KMS-11 (cell line): ENCODE measurements at regions not wholly inside any gene's neighbourhood (a gene's known extent, or its start where the extent isn't known, plus 50 kb on each side); places are given as distances from the start of the nearest gene placed in this dataset.

ENCODE experiments used
- H2AFZ ChIP-seq: fragments of 200-600 bp; sonication (generic); 2 replicates; pipeline ENCODE4 v1.6.1; 2016; ENCODE audit warnings: antibody characterized with exemption, mixed run types, low read depth
- H3K27ac ChIP-seq: fragments of 200-600 bp; sonication (generic); 2 replicates; pipeline ENCODE4 v1.6.1; 2016; ENCODE audit warnings: mild to moderate bottlenecking, mixed run types
- H3K27me3 ChIP-seq: fragments of 200-600 bp; sonication (generic); 2 replicates; pipeline ENCODE4 v1.6.1; 2017; ENCODE audit warnings: mild to moderate bottlenecking, low read depth, mixed run types, moderate library complexity; ENCODE audit not compliant: insufficient read depth
- H3K36me3 ChIP-seq: fragments of 200-600 bp; sonication (generic); 2 replicates; pipeline ENCODE4 v1.6.1; 2017; ENCODE audit warnings: mild to moderate bottlenecking, mixed run types; ENCODE audit not compliant: insufficient read depth
- H3K4me1 ChIP-seq: fragments of 200-600 bp; sonication (generic); 2 replicates; pipeline ENCODE4 v1.6.1; 2016; ENCODE audit warnings: mild to moderate bottlenecking, low read depth, mixed run types; ENCODE audit not compliant: poor library complexity, severe bottlenecking
- H3K4me2 ChIP-seq: fragments of 200-600 bp; sonication (generic); 2 replicates; pipeline ENCODE4 v1.7.0; 2016; ENCODE audit warnings: mild to moderate bottlenecking, mixed run types
- H3K4me3 ChIP-seq: fragments of 200-600 bp; sonication (generic); IDR thresholded peaks from 2 replicates; pipeline ENCODE4 v1.6.1; 2017; ENCODE audit warnings: low read depth, low read length, mixed read lengths; ENCODE audit not compliant: insufficient read depth
- H3K79me2 ChIP-seq: fragments of 200-600 bp; sonication (generic); 2 replicates; pipeline ENCODE4 v1.6.1; 2016; ENCODE audit warnings: low read depth, mixed run types; ENCODE audit not compliant: insufficient read depth
- H3K9ac ChIP-seq: fragments of 200-600 bp; sonication (generic); 2 replicates; pipeline ENCODE4 v1.6.1; 2016; ENCODE audit warnings: mild to moderate bottlenecking, mixed run types
- H4K20me1 ChIP-seq: fragments of 200-600 bp; sonication (generic); 2 replicates; pipeline ENCODE4 v1.6.1; 2016; ENCODE audit warnings: mild to moderate bottlenecking, mixed run types; ENCODE audit not compliant: insufficient read depth
- TF ChIP-seq, protein P1 (sequence below): fragments of 200-600 bp; sonication (generic); conservative IDR thresholded peaks from 2 replicates; pipeline ENCODE4 v1.6.1; 2017; ENCODE audit warnings: low read depth, mild to moderate bottlenecking, antibody characterized with exemption, low read length, moderate library complexity, mixed read lengths

DNA sequence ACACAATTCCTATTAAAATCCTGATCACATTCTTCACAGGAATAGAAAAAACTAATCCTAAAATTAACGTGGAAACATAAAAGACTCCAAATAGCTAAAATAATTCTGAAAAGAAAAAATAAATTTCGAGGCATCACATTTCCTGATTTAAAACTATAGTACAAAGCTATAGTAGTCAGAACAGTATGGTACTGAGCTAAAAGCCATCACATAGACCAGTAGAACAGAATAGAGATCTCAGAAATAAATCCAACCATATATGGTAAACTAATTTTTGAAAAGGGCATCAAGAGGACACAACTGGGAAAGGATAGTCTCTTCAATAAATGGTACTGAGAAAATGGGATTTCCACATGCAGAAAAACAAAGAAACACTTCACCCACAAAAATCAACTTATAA, 125.2 kb upstream of the DAAM1 start:
- Histone ChIP-seq H3K27me3 (no peaks in the 10 kb centered on the region), H4K20me1 (no peaks in the 10 kb centered on the region), H3K4me3 (no peak overlapping the region), H2AFZ (no peak overlapping the region), H3K4me1 (no peaks in the 10 kb centered on the region), H3K9ac (no peak overlapping the region), H3K79me2 (no peaks in the 10 kb centered on the region), H3K36me3 (no peaks in the 10 kb centered on the region), H3K4me2 (no peak overlapping the region), H3K27ac (no peak overlapping the region)
- TF ChIP-seq, protein P1, sequence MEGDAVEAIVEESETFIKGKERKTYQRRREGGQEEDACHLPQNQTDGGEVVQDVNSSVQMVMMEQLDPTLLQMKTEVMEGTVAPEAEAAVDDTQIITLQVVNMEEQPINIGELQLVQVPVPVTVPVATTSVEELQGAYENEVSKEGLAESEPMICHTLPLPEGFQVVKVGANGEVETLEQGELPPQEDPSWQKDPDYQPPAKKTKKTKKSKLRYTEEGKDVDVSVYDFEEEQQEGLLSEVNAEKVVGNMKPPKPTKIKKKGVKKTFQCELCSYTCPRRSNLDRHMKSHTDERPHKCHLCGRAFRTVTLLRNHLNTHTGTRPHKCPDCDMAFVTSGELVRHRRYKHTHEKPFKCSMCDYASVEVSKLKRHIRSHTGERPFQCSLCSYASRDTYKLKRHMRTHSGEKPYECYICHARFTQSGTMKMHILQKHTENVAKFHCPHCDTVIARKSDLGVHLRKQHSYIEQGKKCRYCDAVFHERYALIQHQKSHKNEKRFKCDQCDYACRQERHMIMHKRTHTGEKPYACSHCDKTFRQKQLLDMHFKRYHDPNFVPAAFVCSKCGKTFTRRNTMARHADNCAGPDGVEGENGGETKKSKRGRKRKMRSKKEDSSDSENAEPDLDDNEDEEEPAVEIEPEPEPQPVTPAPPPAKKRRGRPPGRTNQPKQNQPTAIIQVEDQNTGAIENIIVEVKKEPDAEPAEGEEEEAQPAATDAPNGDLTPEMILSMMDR, result no peak

DNA sequence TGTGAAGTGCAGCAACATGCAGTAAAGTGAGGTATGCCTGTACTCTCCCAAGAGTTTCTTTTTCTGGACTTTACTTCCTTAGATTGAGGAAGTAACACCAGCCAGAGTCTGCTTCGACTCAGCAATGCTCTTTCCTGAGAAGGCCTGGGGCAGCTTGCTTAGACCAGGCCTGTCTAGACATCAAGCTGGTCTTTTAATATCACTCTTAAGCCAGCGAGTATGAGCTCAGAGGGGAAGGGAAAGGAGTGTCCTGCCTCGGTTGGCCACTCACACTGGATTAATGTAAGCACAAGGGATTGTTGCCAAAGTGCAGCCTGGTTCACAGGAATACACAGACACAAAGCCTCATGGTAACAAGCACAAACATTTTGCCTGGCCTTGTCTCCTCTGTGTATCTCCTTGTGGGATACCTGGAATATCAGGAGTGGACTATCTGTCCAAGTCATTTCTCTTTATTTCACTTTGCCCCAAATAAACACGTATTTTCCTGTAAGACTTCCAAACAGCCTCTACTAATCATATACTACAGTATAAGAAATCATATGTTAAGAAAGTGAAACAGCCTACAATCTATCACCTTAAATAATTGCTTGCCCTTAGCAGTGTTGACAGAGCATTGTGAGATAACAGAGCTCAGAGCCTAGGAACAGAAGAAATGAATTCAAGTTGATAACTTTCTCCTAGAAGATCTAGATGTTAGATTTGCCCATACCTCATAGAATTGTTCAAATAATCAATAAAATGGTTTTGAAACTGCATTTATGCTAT, 121.2 kb upstream of the DAAM1 start:
- Histone ChIP-seq H3K9ac (no peak overlapping the region), H3K27ac (no peak overlapping the region), H2AFZ (no peak overlapping the region), H3K36me3 (no peaks in the 10 kb centered on the region), H3K4me3 (no peak overlapping the region), H3K4me1 (no peaks in the 10 kb centered on the region), H3K4me2 (no peak overlapping the region), H3K79me2 (no peaks in the 10 kb centered on the region), H3K27me3 (no peaks in the 10 kb centered on the region), H4K20me1 (no peaks in the 10 kb centered on the region)
- TF ChIP-seq, protein P1, result no peak

DNA sequence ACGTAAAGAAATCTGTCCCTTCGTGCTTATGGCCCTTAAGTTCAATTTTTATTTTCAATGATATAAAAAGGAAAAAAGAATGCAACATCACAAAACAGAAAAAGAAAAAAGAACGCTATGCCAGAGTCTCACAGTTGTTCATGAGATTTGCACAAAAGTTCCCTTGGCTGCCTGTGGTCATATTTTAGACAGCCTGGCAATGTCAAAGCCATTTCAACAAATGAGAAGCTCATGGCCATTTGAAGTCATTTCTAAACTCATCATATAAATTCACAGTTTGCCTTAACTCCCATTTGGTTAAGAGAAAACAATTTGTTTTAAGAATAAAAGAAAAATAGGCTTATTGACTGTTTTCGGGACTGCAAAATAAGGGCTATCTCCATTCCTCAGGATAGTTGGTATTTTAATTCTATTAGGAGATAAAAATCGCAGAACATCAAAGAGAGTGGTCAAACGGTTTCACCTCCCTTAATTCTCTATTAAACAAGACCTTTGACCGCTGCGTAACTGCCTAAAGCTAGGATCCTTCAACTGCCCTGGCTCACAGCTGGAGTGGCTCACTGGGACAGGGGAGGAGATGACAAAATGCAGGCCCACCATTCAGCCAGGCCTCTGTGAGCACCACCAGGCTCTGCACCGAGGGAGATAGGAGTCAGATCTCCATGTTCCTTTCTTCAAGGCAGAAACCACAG, 119.2 kb upstream of the DAAM1 start:
- Histone ChIP-seq H3K4me1 (no peaks in the 10 kb centered on the region), H3K36me3 (no peaks in the 10 kb centered on the region), H3K4me3 (no peak overlapping the region), H3K79me2 (no peaks in the 10 kb centered on the region), H3K9ac (no peak overlapping the region), H3K27ac (no peak overlapping the region), H3K4me2 (no peak overlapping the region), H3K27me3 (no peaks in the 10 kb centered on the region), H4K20me1 (no peaks in the 10 kb centered on the region), H2AFZ (no peak overlapping the region)
- TF ChIP-seq, protein P1, result no peak

DNA sequence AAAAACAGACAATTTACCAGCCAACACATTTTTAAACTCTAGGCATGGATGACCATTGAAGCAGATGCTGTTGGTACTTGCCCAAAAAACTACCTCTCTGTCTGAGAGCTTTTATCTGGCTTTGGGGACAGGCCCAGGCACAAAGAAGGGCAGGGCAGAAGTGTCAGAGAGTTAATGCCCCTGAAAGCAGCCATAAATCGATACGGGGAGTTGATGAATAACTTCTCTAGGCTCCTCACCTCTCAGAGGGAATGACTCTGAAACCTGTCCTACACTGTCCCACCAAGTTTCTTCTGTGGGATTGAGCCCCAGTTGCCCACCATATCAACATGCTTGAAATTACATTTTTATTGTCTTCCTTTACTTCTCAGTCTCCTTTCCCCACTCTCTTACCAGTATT, 113.0 kb upstream of the DAAM1 start:
- TF ChIP-seq, protein P1, result no peak
- H3K4me2 ChIP-seq, result no peak overlapping the region
- no peaks in the 10 kb centered on the region for H4K20me1 ChIP-seq
- H3K79me2 ChIP-seq, result no peaks in the 10 kb centered on the region
- H3K4me3 ChIP-seq, result no peak overlapping the region
- H3K27me3 ChIP-seq, result no peaks in the 10 kb centered on the region
- H3K36me3 ChIP-seq, result no peaks in the 10 kb centered on the region
- H3K9ac ChIP-seq, result no peak overlapping the region
- no peaks in the 10 kb centered on the region for H3K4me1 ChIP-seq
- no peak overlapping the region for H2AFZ ChIP-seq
- no peak overlapping the region for H3K27ac ChIP-seq
